NCI-H526 treated with DMSO at 0.1 percent for 48 hours (cell line): ENCODE measurements at regions not wholly inside any gene's neighbourhood (a gene's known extent, or its start where the extent isn't known, plus 50 kb on each side); places are given as distances from the start of the nearest gene placed in this dataset.
"Not testable (repeated sequence)": the region's sequence is repeated elsewhere in the genome, so short reads cannot be mapped to it uniquely, and the experiment has no call there.

Experiments used
- DNase-seq: peaks from one replicate; lab custom pipeline; 2025; lab: John Stamatoyannopoulos, UW

GRCh38 chr14:30072454-30072853 is 144.8 kb upstream of the PRKD1 start:
- DNase-seq: not testable (repeated sequence)

- no peak for DNase-seq
Measured at GRCh38 chr14:30077946-30078345, 150.3 kb upstream of the PRKD1 start.

- DNase-seq: no peak
Measured at GRCh38 chr14:30078811-30079402, 151.3 kb upstream of the PRKD1 start.

- DNase-seq: no peak
Measured at GRCh38 chr14:30082486-30082885, 154.8 kb upstream of the PRKD1 start.

GRCh38 chr14:30084811-30085210 is 157.2 kb upstream of the PRKD1 start:
- DNase-seq: no peak

GRCh38 chr14:30085943-30086342 is 158.3 kb upstream of the PRKD1 start:
- DNase-seq: no peak

- DNase-seq: no peak
Measured at GRCh38 chr14:30088620-30089019, 161.0 kb upstream of the PRKD1 start.

- no peak for DNase-seq
Measured at GRCh38 chr14:30108975-30109700, 181.5 kb upstream of the PRKD1 start.

- DNase-seq: no peak
Measured at GRCh38 chr14:30114051-30114450, 186.4 kb upstream of the PRKD1 start.

GRCh38 chr14:30115756-30116155 is 188.1 kb upstream of the PRKD1 start:
- DNase-seq: no peak

- DNase-seq: no peak
Measured at GRCh38 chr14:30118992-30119640, 191.5 kb upstream of the PRKD1 start.

- no peak for DNase-seq
Measured at GRCh38 chr14:30125322-30125979, 197.8 kb upstream of the PRKD1 start.

- no peak for DNase-seq
Measured at GRCh38 chr14:30129807-30130206, 202.2 kb upstream of the PRKD1 start.

- no peak for DNase-seq
Measured at GRCh38 chr14:30131581-30132097, 204.0 kb upstream of the PRKD1 start.

GRCh38 chr14:30132196-30132595 is 204.5 kb upstream of the PRKD1 start:
- no peak for DNase-seq

GRCh38 chr14:30134936-30135335 is 207.3 kb upstream of the PRKD1 start:
- no peak for DNase-seq

- no peak for DNase-seq
Measured at GRCh38 chr14:30138567-30138966, 210.9 kb upstream of the PRKD1 start.

- no peak for DNase-seq
Measured at GRCh38 chr14:30142216-30142615, 214.6 kb upstream of the PRKD1 start.

GRCh38 chr14:30143627-30144026 is 216.0 kb upstream of the PRKD1 start:
- no peak for DNase-seq

GRCh38 chr14:30153717-30154116 is 226.1 kb upstream of the PRKD1 start:
- no peak for DNase-seq

- no peak for DNase-seq
Measured at GRCh38 chr14:30156571-30156970, 228.9 kb upstream of the PRKD1 start.

- DNase-seq: no peak
Measured at GRCh38 chr14:30158299-30158698, 230.7 kb upstream of the PRKD1 start.

- DNase-seq: no peak
Measured at GRCh38 chr14:30159374-30159773, 231.7 kb upstream of the PRKD1 start.
